ENCODE measurements at regions not wholly inside any gene's neighbourhood (a gene's known extent, or its start where the extent isn't known, plus 50 kb on each side); places are given as distances from the start of the nearest gene placed in this dataset.
"Not testable (repeated sequence)": the region's sequence is repeated elsewhere in the genome, so short reads cannot be mapped to it uniquely, and the experiment has no call there.

- no peaks in the 10 kb centered on the region for H3K9me3 ChIP-seq (ENCODE audit: control insufficient read depth, low read length, poor library complexity, severe bottlenecking)
- H3K27ac Mint-ChIP-seq, result no peak overlapping the region
- H3K4me3 Mint-ChIP-seq, result no peak overlapping the region
- no peaks in the 10 kb centered on the region for H3K4me1 Mint-ChIP-seq
- ATAC-seq (no peak), DNase-seq (no peak)
- no peaks in the 10 kb centered on the region for H3K27me3 Mint-ChIP-seq
- no peaks in the 10 kb centered on the region for H3K36me3 Mint-ChIP-seq (ENCODE audit: low read depth)
Observed at GRCh38 chr1:181893937-181894336, 167.6 kb downstream of the ZNF648 start.

- H3K4me3 Mint-ChIP-seq; H3K4me1 Mint-ChIP-seq; ATAC-seq; H3K9me3 ChIP-seq (ENCODE audit: control insufficient read depth, low read length, poor library complexity, severe bottlenecking); H3K27ac Mint-ChIP-seq; H3K36me3 Mint-ChIP-seq (ENCODE audit: low read depth); DNase-seq; H3K27me3 Mint-ChIP-seq: not testable (repeated sequence)
Observed at GRCh38 chr1:181893150-181893549, 168.4 kb downstream of the ZNF648 start.

GRCh38 chr1:181872562-181872961 is 188.9 kb downstream of the ZNF648 start:
- H3K4me1 Mint-ChIP-seq, result no peaks in the 10 kb centered on the region
- H3K27ac Mint-ChIP-seq, result no peak overlapping the region
- DNase-seq (no peak), ATAC-seq (no peak)
- H3K4me3 Mint-ChIP-seq, result no peak overlapping the region
- H3K9me3 ChIP-seq (ENCODE audit: control insufficient read depth, low read length, poor library complexity, severe bottlenecking), result peaks cover 3% of the 10 kb centered on the region
- no peaks in the 10 kb centered on the region for H3K36me3 Mint-ChIP-seq (ENCODE audit: low read depth)
- peaks cover 6% of the 10 kb centered on the region for H3K27me3 Mint-ChIP-seq

GRCh38 chr1:181863736-181864135 is 197.8 kb downstream of the ZNF648 start:
- H3K27ac Mint-ChIP-seq, result no peak overlapping the region

GRCh38 chr1:181863006-181863405 is 198.5 kb downstream of the ZNF648 start:
- no peaks in the 10 kb centered on the region for H3K4me1 Mint-ChIP-seq
- H3K36me3 Mint-ChIP-seq (ENCODE audit: low read depth), result no peaks in the 10 kb centered on the region
- H3K9me3 ChIP-seq (ENCODE audit: control insufficient read depth, low read length, poor library complexity, severe bottlenecking), result no peaks in the 10 kb centered on the region
- no peaks in the 10 kb centered on the region for H3K27me3 Mint-ChIP-seq
- DNase-seq, result no peak
- no peak overlapping the region for H3K27ac Mint-ChIP-seq
- no peak for ATAC-seq
- H3K4me3 Mint-ChIP-seq, result no peak overlapping the region

More at GRCh38 chr1:181863736-181864135, 197.8 kb downstream of the ZNF648 start:
- no peaks in the 10 kb centered on the region for H3K36me3 Mint-ChIP-seq (ENCODE audit: low read depth)
- no peak overlapping the region for H3K4me3 Mint-ChIP-seq
- no peaks in the 10 kb centered on the region for H3K9me3 ChIP-seq (ENCODE audit: control insufficient read depth, low read length, poor library complexity, severe bottlenecking)
- peaks cover under 1% of the 10 kb centered on the region for H3K27me3 Mint-ChIP-seq
- no peaks in the 10 kb centered on the region for H3K4me1 Mint-ChIP-seq
- ATAC-seq (no peak), DNase-seq (no peak)

- no peaks in the 10 kb centered on the region for H3K27me3 Mint-ChIP-seq
- ATAC-seq (no peak), DNase-seq (no peak)
- H3K4me1 Mint-ChIP-seq, result no peaks in the 10 kb centered on the region
- no peaks in the 10 kb centered on the region for H3K36me3 Mint-ChIP-seq (ENCODE audit: low read depth)
- H3K27ac Mint-ChIP-seq, result no peak overlapping the region
- H3K4me3 Mint-ChIP-seq, result no peak overlapping the region
- no peaks in the 10 kb centered on the region for H3K9me3 ChIP-seq (ENCODE audit: control insufficient read depth, low read length, poor library complexity, severe bottlenecking)
Observed at GRCh38 chr1:181858135-181858534, 203.4 kb downstream of the ZNF648 start.
